ENCODE measurements at regions not wholly inside any gene's neighbourhood (a gene's known extent, or its start where the extent isn't known, plus 50 kb on each side); places are given as distances from the start of the nearest gene placed in this dataset.
A peak's percentile ranks its signal among the peaks of the same experiment; 100 is the strongest.
"Not testable (repeated sequence)": the region's sequence is repeated elsewhere in the genome, so short reads cannot be mapped to it uniquely, and the experiment has no call there.

GRCh38 chr6:137654365-137654981, 160.3 kb upstream of the OLIG3 start:
- DNase-seq (ENCODE audit: low read depth, low spot score) = no peak

DNA sequence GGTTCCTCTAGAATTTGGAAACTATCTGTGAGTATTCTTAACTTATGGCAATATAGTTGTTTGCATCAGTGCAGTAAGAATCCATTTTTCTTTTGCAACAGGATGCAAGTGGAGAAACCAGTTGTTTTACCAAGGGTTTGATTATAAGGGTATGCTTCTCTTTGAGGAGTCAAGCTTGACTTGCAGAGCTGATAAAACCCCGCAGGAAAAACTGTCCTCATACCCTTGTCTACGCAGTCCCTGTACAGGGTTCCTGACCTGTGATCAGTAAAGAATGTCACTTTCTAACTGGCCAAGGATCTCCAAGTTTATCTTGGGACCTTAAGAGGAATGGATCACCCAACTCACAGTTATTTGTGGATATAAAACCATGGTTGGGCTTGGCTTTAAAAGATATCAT, 161.1 kb upstream of the OLIG3 start:
- DNase-seq (ENCODE audit: low read depth, low spot score) = no peak

DNA sequence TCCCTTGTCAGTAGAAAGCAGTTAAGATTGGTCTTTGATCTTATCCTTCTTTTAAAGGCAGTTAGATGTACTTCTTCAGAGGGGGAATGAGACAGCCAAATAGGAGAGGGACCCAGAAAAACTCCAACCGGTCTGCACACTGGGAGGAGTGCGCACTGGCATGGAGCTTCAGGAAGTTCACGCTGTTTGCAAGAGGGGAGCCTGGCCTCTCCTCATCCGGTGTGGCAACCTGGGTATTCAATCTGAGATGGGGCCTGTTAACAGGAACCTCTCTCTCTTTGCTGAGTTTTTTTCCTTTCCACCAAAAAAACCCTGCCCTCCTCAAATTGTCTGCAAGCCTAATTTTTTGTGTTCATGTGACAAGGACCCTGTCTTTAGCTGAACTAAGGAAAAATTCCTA, 162.5 kb upstream of the OLIG3 start:
- no peak for DNase-seq (ENCODE audit: low read depth, low spot score)

DNA sequence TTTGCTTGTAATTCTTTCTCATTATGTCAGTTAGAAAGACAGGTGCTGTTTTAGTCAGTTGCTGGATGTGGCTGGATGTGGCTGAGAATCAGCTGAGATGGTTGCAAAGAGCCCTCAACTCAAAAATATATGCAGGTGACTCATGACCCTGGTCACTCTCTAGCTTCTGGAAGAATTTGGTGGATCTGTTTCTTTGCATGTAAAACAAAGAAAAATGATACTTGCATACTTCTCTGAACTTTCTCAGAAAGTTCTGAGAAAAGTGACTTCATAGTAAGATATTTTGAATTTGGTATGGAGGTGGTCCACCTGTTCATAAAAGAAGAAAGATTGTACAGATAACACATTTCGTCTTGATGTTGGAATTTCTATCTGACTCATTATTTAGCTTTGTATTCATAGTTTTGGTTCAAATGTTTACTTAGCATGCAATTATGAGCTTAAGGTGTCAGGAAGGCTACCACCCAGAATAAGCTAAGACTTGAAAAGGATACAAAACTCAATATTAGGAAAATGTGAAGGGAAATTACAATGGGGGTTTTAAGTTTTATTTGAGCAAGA, 163.2 kb upstream of the OLIG3 start:
- DNase-seq (ENCODE audit: low read depth, low spot score) = no peak

GRCh38 chr6:137658287-137658686, 164.1 kb upstream of the OLIG3 start:
- no peak for DNase-seq (ENCODE audit: low read depth, low spot score)

DNA sequence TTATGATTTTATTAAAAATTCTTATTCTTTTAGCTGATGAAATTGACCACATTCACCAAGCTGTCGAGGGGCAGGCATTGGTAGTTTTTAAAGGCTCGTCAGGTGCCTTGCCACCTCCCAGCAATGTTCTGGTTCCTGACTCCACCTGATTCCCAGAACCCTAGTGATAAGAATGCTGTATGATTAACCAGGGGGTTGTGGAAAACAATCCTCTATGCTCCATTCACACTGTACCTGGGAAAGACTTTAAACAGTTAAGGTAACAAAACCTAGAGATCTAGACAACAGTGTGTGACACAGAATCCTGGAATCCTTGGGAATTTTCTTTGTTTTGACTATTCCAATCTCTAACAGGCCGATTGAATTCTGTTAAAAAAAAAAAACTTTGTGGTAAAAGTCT, 165.7 kb upstream of the OLIG3 start:
- no peak for DNase-seq (ENCODE audit: low read depth, low spot score)

- DNase-seq (ENCODE audit: low read depth, low spot score) = no peak
These were observed 166.1 kb upstream of the OLIG3 start for GRCh38 chr6:137660296-137660731.

GRCh38 chr6:137661601-137662000, 167.4 kb upstream of the OLIG3 start:
- DNase-seq (ENCODE audit: low read depth, low spot score) = no peak

DNA sequence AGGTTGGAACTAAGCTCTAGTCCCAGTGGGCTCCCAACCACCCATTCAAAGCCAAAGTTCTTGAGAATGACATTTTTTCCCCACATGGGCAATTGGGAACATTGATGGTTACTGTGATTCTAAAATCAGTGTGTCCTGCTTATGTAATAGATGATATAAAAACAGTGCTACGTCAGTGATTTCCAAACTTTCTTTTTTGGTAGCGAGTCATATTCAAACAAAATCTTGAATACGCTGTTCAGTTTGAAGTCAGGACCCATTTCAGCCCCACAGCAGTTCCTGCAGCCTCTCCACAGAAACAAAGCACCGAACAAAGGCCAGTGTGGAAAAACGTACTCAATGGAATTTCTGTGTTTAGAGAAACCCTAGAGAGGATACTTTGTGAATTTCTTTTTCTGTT, 170.0 kb upstream of the OLIG3 start:
- DNase-seq (ENCODE audit: low read depth, low spot score) = no peak

GRCh38 chr6:137665342-137665934, 171.2 kb upstream of the OLIG3 start:
- DNase-seq (ENCODE audit: low read depth, low spot score) = no peak

GRCh38 chr6:137666202-137666774, 172.1 kb upstream of the OLIG3 start:
- no peak for DNase-seq (ENCODE audit: low read depth, low spot score)

DNA sequence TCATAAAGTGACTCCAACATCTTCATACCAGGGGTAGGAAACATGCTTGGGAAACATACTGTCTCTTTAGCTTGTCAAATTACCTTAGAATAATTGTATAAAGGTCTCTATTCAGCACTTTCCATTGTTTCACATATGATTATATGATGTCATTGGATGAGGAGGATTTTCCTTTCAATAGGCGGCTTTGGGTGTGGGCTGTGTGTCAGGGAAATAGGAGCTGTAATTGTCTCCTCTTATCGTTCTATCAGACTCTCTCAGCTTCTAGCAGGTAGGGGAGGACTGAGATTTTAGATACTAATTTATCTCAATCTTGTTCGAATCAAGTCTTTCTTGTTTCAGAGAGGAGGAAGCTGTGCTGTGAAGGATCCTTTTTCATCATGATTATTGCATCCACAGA, 179.4 kb upstream of the OLIG3 start:
- DNase-seq (ENCODE audit: low read depth, low spot score) = no peak

DNA sequence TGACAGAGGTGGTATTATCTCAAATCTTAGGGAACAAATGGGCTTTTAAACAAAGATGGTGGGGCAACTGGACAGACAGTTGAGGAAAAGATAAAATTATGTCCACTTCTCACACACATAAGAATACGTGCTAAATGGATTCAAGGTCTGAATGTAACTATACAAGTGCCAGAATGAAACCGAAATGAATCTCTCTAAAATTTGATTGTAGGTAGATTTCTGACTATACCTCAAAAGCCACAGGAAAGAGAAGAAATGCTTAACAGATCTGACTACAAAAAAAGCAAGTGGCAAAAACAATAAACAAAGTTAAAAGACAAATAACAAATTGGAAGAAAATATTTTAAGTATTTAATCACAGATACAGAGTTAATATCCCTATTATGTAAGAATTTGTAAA, 182.7 kb upstream of the OLIG3 start:
- DNase-seq (ENCODE audit: low read depth, low spot score) = no peak

DNA sequence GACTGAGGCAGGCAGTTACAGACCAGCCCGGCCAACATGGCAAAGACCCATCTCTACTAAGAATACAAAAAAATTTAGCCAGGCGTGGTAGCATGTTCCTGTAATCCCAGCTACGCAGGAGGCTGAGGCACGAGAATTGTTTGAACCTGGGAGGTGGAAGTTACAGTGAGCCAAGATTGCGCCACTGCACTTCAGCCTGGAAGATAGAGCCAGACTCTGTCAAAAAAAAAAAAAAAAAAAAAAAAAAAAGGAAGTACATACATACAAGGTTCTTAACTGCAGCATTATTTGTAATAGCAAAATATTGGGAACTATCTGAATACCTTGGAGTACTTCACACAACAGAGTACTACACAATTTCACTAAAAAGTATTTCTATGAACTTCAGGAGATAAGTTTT, 183.5 kb upstream of the OLIG3 start:
- no peak for DNase-seq (ENCODE audit: low read depth, low spot score)

GRCh38 chr6:137678451-137678850, 184.3 kb upstream of the OLIG3 start:
- DNase-seq (ENCODE audit: low read depth, low spot score) = no peak

GRCh38 chr6:137680705-137681346, 186.2 kb upstream of the TNFAIP3 start:
- peak; percentile 40 for DNase-seq (ENCODE audit: low read depth, low spot score)

GRCh38 chr6:137681445-137682009, 185.5 kb upstream of the TNFAIP3 start:
- DNase-seq (ENCODE audit: low read depth, low spot score) = no peak

DNA sequence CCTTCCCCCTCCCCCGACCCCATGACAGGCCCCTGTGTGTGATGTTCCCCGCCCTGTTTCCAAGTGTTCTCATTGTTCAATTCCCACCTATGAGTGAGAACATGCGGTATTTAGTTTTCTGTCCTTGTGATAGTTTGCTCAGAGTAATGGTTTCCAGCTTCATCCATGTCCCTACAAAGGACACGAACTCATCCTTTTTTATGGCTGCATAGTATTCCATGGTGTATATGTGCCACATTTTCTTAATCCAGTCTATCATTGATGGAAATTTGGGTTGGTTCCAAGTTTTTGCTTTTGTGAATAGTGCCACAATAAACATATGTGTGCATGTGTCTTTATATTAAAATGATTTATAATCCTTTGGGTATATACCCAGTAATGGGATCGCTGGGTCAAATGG, 184.4 kb upstream of the TNFAIP3 start:
- not testable (repeated sequence) for DNase-seq (ENCODE audit: low read depth, low spot score)

DNA sequence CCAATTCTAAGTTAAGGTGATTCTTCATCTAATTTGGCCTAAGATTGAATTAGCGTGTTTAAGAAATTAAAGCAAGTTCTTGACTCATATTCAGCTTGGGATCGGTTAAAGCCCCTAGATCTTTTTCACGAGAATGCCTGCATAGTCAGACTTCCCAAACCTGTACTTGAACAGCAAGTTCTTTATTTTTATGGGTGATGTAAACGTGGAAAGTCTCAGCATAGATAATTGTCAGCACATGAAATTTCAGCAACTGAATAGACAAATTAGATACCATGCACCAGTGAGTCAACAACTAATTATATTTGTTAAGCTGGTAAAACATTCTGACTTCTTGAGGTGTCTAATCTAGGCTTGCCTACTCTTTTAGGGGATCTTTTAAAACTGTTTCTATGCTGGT, 183.1 kb upstream of the TNFAIP3 start:
- DNase-seq (ENCODE audit: low read depth, low spot score) = no peak

- DNase-seq (ENCODE audit: low read depth, low spot score) = no peak
These were observed 181.2 kb upstream of the TNFAIP3 start for GRCh38 chr6:137685798-137686375.

DNA sequence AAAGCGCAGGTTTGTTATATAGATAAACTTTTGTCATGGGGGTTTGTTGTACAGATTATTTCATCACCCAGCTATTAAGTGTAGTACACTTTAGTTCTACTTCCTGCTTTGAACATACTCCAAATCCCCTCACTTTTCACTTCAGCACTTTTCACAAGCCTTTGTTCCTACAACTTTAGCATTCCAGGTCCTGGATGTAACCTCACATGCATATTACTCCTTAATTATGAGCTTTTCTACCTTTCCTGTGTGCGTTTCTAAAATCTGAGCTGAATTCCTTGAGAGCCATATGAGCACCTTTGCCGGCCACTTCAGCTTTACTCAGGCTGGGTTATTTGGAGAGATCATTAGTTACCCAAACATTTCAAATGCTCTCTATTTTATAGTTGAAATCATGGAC, 179.2 kb upstream of the TNFAIP3 start:
- no peak for DNase-seq (ENCODE audit: low read depth, low spot score)
